ENCODE measurements at regions not wholly inside any gene's neighbourhood (a gene's known extent, or its start where the extent isn't known, plus 50 kb on each side); places are given as distances from the start of the nearest gene placed in this dataset.
"Not testable (repeated sequence)": the region's sequence is repeated elsewhere in the genome, so short reads cannot be mapped to it uniquely, and the experiment has no call there.

- Histone ChIP-seq H3K27ac (ENCODE audit: low read depth, low read length) (no peak overlapping the region), H3K4me3 (ENCODE audit: low read length) (no peak overlapping the region), H3K4me1 (ENCODE audit: control insufficient read depth, insufficient read depth, low read length) (no peaks in the 10 kb centered on the region), H3K9ac (ENCODE audit: extremely low read depth, low read length, poor library complexity, severe bottlenecking) (no peak overlapping the region), H3K9me3 (ENCODE audit: control insufficient read depth, low read length) (peaks cover 7% of the 10 kb centered on the region), H3K27me3 (ENCODE audit: control insufficient read depth, insufficient read depth, low read length, poor library complexity, severe bottlenecking) (no peaks in the 10 kb centered on the region), H3K36me3 (ENCODE audit: control insufficient read depth, insufficient read depth, low read length) (no peaks in the 10 kb centered on the region)
- 90 to 95% methylated on average over 2 to 4 of the region's 4 CpGs for WGBS, 2 experiments (ENCODE audit: insufficient coverage in 1 of 2, insufficient read length in 1 of 2)
- Mint-ChIP-seq H3K27me3 (ENCODE audit: insufficient read depth) (no peaks in the 10 kb centered on the region), H3K36me3 (ENCODE audit: low read depth) (peaks cover 2% of the 10 kb centered on the region), H3K9me3 (peaks cover 18% of the 10 kb centered on the region), H3K4me1 (no peaks in the 10 kb centered on the region), H3K4me3 (no peak overlapping the region), H3K27ac (no peak overlapping the region)
- no peak for DNase-seq
- TF ChIP-seq CTCF (conservative IDR thresholded peaks at IDR 0.05): no peak
These were observed 166.2 kb downstream of the DEPDC1B start for GRCh38 chr5:60533789-60534188.

GRCh38 chr5:60532796-60533195 is 167.2 kb downstream of the DEPDC1B start:
- WGBS, 2 experiments (ENCODE audit: insufficient coverage in 1 of 2, insufficient read length in 1 of 2): 85 to 94% methylated on average over 4 to 5 of the region's 5 CpGs
- not testable (repeated sequence) for DNase-seq; H3K27me3 ChIP-seq (ENCODE audit: control insufficient read depth, insufficient read depth, low read length, poor library complexity, severe bottlenecking); H3K27me3 Mint-ChIP-seq (ENCODE audit: insufficient read depth); H3K36me3 ChIP-seq (ENCODE audit: control insufficient read depth, insufficient read depth, low read length); H3K9ac ChIP-seq (ENCODE audit: extremely low read depth, low read length, poor library complexity, severe bottlenecking); H3K4me3 Mint-ChIP-seq; H3K27ac ChIP-seq (ENCODE audit: low read depth, low read length); H3K27ac Mint-ChIP-seq; H3K9me3 ChIP-seq (ENCODE audit: control insufficient read depth, low read length); H3K4me3 ChIP-seq (ENCODE audit: low read length); H3K4me1 Mint-ChIP-seq; H3K36me3 Mint-ChIP-seq (ENCODE audit: low read depth); H3K4me1 ChIP-seq (ENCODE audit: control insufficient read depth, insufficient read depth, low read length)
- peaks cover 18% of the 10 kb centered on the region for H3K9me3 Mint-ChIP-seq

- not testable (repeated sequence) for H3K4me1 Mint-ChIP-seq; H3K27me3 ChIP-seq (ENCODE audit: control insufficient read depth, insufficient read depth, low read length, poor library complexity, severe bottlenecking); DNase-seq; H3K27me3 Mint-ChIP-seq (ENCODE audit: insufficient read depth); H3K27ac Mint-ChIP-seq; H3K4me3 ChIP-seq (ENCODE audit: low read length); H3K4me1 ChIP-seq (ENCODE audit: control insufficient read depth, insufficient read depth, low read length); H3K36me3 Mint-ChIP-seq (ENCODE audit: low read depth); H3K4me3 Mint-ChIP-seq; H3K9me3 ChIP-seq (ENCODE audit: control insufficient read depth, low read length); H3K36me3 ChIP-seq (ENCODE audit: control insufficient read depth, insufficient read depth, low read length); H3K9ac ChIP-seq (ENCODE audit: extremely low read depth, low read length, poor library complexity, severe bottlenecking); H3K27ac ChIP-seq (ENCODE audit: low read depth, low read length)
- H3K9me3 Mint-ChIP-seq: peaks cover 18% of the 10 kb centered on the region
- WGBS, 2 experiments (ENCODE audit: insufficient coverage in 1 of 2, insufficient read length in 1 of 2): 96 to 97% methylated on average over 10 to 30 of the region's 32 CpGs
These were observed 169.7 kb downstream of the DEPDC1B start for GRCh38 chr5:60530144-60530848.

- H3K4me3 ChIP-seq (ENCODE audit: low read length): no peak overlapping the region
- H3K4me3 Mint-ChIP-seq: no peak overlapping the region
- H3K9me3 ChIP-seq (ENCODE audit: control insufficient read depth, low read length): peaks cover 4% of the 10 kb centered on the region
- no peaks in the 10 kb centered on the region for H3K36me3 ChIP-seq (ENCODE audit: control insufficient read depth, insufficient read depth, low read length)
- peaks cover 15% of the 10 kb centered on the region for H3K9me3 Mint-ChIP-seq
- 92 to 98% methylated on average over 2 of the region's 2 CpGs for WGBS, 2 experiments (ENCODE audit: insufficient coverage in 1 of 2, insufficient read length in 1 of 2)
- peaks cover 2% of the 10 kb centered on the region for H3K36me3 Mint-ChIP-seq (ENCODE audit: low read depth)
- DNase-seq: no peak
- no peak overlapping the region for H3K27ac Mint-ChIP-seq
- H3K27me3 ChIP-seq (ENCODE audit: control insufficient read depth, insufficient read depth, low read length, poor library complexity, severe bottlenecking): no peaks in the 10 kb centered on the region
- H3K27me3 Mint-ChIP-seq (ENCODE audit: insufficient read depth): no peaks in the 10 kb centered on the region
- H3K27ac ChIP-seq (ENCODE audit: low read depth, low read length): no peak overlapping the region
- TF ChIP-seq CTCF (conservative IDR thresholded peaks at IDR 0.05): no peak
- peaks cover 7% of the 10 kb centered on the region for H3K4me1 Mint-ChIP-seq
- H3K9ac ChIP-seq (ENCODE audit: extremely low read depth, low read length, poor library complexity, severe bottlenecking): no peak overlapping the region
- H3K4me1 ChIP-seq (ENCODE audit: control insufficient read depth, insufficient read depth, low read length): peaks cover 8% of the 10 kb centered on the region
These were observed 171.0 kb downstream of the DEPDC1B start for GRCh38 chr5:60529001-60529400.
